ENCODE measurements at regions not wholly inside any gene's neighbourhood (a gene's known extent, or its start where the extent isn't known, plus 50 kb on each side); places are given as distances from the start of the nearest gene placed in this dataset.
"Not testable (repeated sequence)": the region's sequence is repeated elsewhere in the genome, so short reads cannot be mapped to it uniquely, and the experiment has no call there.

- POLR2A ChIA-PET (ENCODE audit: unreplicated experiment), result no interaction called here
These were observed 209.2 kb downstream of the LHFPL1 start for GRCh38 chrX:112470551-112470950.

GRCh38 chrX:112461949-112462450 is 217.7 kb downstream of the LHFPL1 start:
- intact Hi-C loops (cut with micrococcal nuclease; ENCODE audit: unreplicated experiment); H2AFZ ChIP-seq; H3K4me3 ChIP-seq; H4K20me1 ChIP-seq (ENCODE audit: insufficient read depth); H3K4me2 ChIP-seq; H3F3A ChIP-seq (ENCODE audit: insufficient read depth, low read depth); CTCF ChIA-PET; H3K9me2 ChIP-seq (ENCODE audit: insufficient read depth); H3K27ac ChIP-seq; POLR2A ChIA-PET (ENCODE audit: unreplicated experiment); H3K4me1 ChIP-seq (replicated peaks; ENCODE audit: insufficient read depth); BruUV-seq (replicated peaks); DNase-seq; H3K9me3 ChIP-seq (ENCODE audit: insufficient read depth, low read depth); H3K36me3 ChIP-seq (ENCODE audit: low read depth); H3K27me3 ChIP-seq (ENCODE audit: insufficient read depth, low read depth); H3K79me2 ChIP-seq (ENCODE audit: low read depth): not testable (repeated sequence)

More at GRCh38 chrX:112470551-112470950, 209.2 kb downstream of the LHFPL1 start:
- H3K9me2 ChIP-seq (ENCODE audit: insufficient read depth), result no peaks in the 10 kb centered on the region
- intact Hi-C loops (cut with micrococcal nuclease; ENCODE audit: unreplicated experiment), result no loop called here
- no peak overlapping the region for H3K4me2 ChIP-seq
- no peaks in the 10 kb centered on the region for H3K79me2 ChIP-seq (ENCODE audit: low read depth)
- CTCF ChIA-PET, result no interaction called here
- H3K4me1 ChIP-seq (replicated peaks; ENCODE audit: insufficient read depth), result no peaks in the 10 kb centered on the region
- no peak overlapping the region for H2AFZ ChIP-seq
- no TSS peak for BruUV-seq (replicated peaks)
- H3K9me3 ChIP-seq (ENCODE audit: insufficient read depth, low read depth), result no peaks in the 10 kb centered on the region
- TF ChIP-seq EZH2 (IDR thresholded peaks at IDR 0.05; ENCODE audit: low read depth) (no peak), CTCF (conservative IDR thresholded peaks at IDR 0.05) (no peak)
- H4K20me1 ChIP-seq (ENCODE audit: insufficient read depth), result no peaks in the 10 kb centered on the region
- H3K27ac ChIP-seq, result no peak overlapping the region
- DNase-seq, result no peak
- H3K36me3 ChIP-seq (ENCODE audit: low read depth), result no peaks in the 10 kb centered on the region
- H3F3A ChIP-seq (ENCODE audit: insufficient read depth, low read depth), result no peaks in the 10 kb centered on the region
- no peak overlapping the region for H3K4me3 ChIP-seq
- no peaks in the 10 kb centered on the region for H3K27me3 ChIP-seq (ENCODE audit: insufficient read depth, low read depth)

DNA sequence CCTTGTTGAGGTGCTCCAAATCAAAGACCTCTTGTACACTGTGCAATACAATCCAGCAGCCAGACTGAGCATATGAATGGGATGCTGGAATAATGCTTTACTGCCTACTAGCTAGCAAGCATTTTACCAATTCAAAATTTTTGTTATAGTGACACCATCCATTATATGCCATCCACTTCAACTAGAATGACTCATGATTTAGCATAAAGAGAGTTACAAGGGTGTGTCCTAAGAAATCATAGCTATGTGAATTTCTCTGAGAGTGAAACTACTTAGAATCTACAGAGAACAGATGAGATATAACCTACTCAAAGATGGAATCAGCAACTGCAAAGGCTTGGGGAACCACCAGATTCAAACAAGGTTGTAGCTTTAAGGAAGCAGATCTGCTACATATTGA is 221.9 kb downstream of the LHFPL1 start:
- no peak for TF ChIP-seq EZH2 (IDR thresholded peaks at IDR 0.05; ENCODE audit: low read depth)
- TF ChIP-seq CTCF (conservative IDR thresholded peaks at IDR 0.05), result no peak
- H3F3A ChIP-seq (ENCODE audit: insufficient read depth, low read depth), result no peaks in the 10 kb centered on the region
- DNase-seq, result no peak
- no peak overlapping the region for H3K4me2 ChIP-seq
- H4K20me1 ChIP-seq (ENCODE audit: insufficient read depth), result no peaks in the 10 kb centered on the region
- no peaks in the 10 kb centered on the region for H3K79me2 ChIP-seq (ENCODE audit: low read depth)
- H3K9me3 ChIP-seq (ENCODE audit: insufficient read depth, low read depth), result no peaks in the 10 kb centered on the region
- H2AFZ ChIP-seq, result no peak overlapping the region
- no peaks in the 10 kb centered on the region; the same call in none of the 2 replicates for H3K27me3 ChIP-seq (ENCODE audit: insufficient read depth, low read depth)
- no peaks in the 10 kb centered on the region for H3K4me1 ChIP-seq (replicated peaks; ENCODE audit: insufficient read depth)
- ChIA-PET POLR2A (ENCODE audit: unreplicated experiment) (no interaction called here), CTCF (no interaction called here)
- no peak overlapping the region for H3K4me3 ChIP-seq
- H3K27ac ChIP-seq, result no peak overlapping the region
- BruUV-seq (replicated peaks), result no TSS peak
- intact Hi-C loops (cut with micrococcal nuclease; ENCODE audit: unreplicated experiment), result no loop called here
- no peaks in the 10 kb centered on the region for H3K36me3 ChIP-seq (ENCODE audit: low read depth)
- no peaks in the 10 kb centered on the region for H3K9me2 ChIP-seq (ENCODE audit: insufficient read depth)

DNA sequence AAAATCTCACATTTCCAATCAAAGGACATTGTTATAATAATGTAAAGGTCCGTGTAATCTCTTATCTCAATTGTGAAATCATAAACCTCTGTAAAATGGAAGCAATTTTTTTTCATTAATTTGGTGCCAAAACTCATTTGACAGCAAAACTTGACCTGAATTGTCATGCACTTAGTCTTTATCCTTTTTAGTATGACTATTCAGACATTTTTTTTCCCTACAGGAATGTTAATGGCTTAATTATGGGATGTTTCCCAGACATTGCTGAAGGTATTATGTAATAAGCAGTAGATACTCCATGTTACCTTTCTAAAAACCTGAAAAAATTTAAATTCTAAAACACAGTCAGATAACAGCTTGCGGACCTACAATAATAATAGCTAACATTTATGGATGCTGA is 228.9 kb downstream of the LHFPL1 start:
- no peaks in the 10 kb centered on the region for H3K27me3 ChIP-seq (ENCODE audit: insufficient read depth, low read depth)
- no peaks in the 10 kb centered on the region for H4K20me1 ChIP-seq (ENCODE audit: insufficient read depth)
- no peak overlapping the region for H3K27ac ChIP-seq
- H3K36me3 ChIP-seq (ENCODE audit: low read depth), result no peaks in the 10 kb centered on the region
- H3K4me3 ChIP-seq, result no peak overlapping the region
- H3K4me2 ChIP-seq, result no peak overlapping the region
- ChIA-PET CTCF (no interaction called here), POLR2A (ENCODE audit: unreplicated experiment) (no interaction called here)
- TF ChIP-seq EZH2 (IDR thresholded peaks at IDR 0.05; ENCODE audit: low read depth) (no peak), CTCF (conservative IDR thresholded peaks at IDR 0.05) (no peak)
- no peaks in the 10 kb centered on the region for H3F3A ChIP-seq (ENCODE audit: insufficient read depth, low read depth)
- BruUV-seq (replicated peaks), result no TSS peak
- H2AFZ ChIP-seq, result no peak overlapping the region
- H3K4me1 ChIP-seq (replicated peaks; ENCODE audit: insufficient read depth), result no peaks in the 10 kb centered on the region
- no peak for DNase-seq
- H3K79me2 ChIP-seq (ENCODE audit: low read depth), result no peaks in the 10 kb centered on the region
- no peaks in the 10 kb centered on the region for H3K9me2 ChIP-seq (ENCODE audit: insufficient read depth)
- intact Hi-C loops (cut with micrococcal nuclease; ENCODE audit: unreplicated experiment), result no loop called here
- H3K9me3 ChIP-seq (ENCODE audit: insufficient read depth, low read depth), result no peaks in the 10 kb centered on the region
